GM21526 (cell line): ENCODE measurements at regions not wholly inside any gene's neighbourhood (a gene's known extent, or its start where the extent isn't known, plus 50 kb on each side); places are given as distances from the start of the nearest gene placed in this dataset.

Experiments
- ATAC-seq: cut with Tn5 transposase; IDR thresholded peaks from one replicate; pipeline ENCODE4 v1.9.1; 2021; ENCODE audit warnings: moderate library complexity; ENCODE audit not compliant: unreplicated experiment, low FRiP score

DNA sequence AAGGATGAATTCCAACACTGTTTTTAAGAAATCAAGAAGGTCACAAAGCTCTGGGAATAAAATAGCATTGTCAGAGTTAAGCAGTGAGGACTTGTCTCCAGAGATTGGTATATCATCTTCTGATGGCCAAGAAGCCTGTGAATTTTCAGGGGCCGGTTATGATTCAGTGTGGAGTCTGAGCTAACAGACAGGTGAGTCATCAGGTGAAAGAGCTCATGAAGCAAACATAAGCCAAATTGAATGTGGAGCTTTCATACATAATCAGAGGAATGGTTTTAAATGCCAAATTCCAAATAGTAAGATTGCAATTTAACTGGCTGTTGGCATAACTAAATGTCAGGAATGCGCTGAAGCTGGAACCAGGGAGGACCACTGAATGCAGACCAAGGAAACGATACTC lies 494.2 kb downstream of the MTRR start:
- no peak for ATAC-seq

DNA sequence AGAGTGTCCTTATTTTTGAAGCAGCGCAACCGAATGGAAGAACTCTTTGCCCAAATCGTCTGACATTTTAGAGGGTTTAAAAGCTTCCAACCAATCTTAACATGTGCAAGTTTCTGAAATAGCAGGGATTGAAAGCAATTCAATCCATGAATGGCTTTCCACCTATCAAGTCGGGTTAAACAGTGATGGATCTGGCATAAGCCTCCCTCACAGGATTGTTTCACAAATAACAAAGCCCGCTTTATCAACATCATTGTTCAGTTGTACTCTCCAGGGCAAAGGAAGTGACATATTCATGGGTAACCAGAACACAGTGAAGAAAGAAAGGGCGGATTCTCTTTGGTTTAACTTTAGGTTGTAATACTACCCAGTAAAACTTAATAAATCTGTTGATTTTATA lies 497.3 kb downstream of the MTRR start:
- no peak for ATAC-seq

DNA sequence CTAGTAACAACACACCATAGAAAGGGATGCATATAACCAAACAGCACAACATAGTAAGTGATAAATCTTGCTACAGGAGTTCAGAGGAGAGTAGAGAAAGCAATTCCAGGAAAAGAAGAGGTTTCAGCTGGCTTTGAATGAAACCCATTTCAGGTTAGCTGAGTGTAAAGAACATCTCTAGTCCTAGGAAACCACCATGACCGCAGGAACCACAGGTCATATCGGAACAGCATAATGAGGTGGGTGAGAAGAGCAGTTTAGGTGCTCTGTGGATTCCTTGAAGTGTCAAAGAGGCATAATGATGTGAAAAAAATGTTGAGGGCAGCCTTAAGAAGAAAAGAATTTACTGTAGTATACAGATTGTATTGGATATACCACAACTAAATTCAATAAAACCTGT lies 507.5 kb downstream of the MTRR start:
- ATAC-seq: no peak

DNA sequence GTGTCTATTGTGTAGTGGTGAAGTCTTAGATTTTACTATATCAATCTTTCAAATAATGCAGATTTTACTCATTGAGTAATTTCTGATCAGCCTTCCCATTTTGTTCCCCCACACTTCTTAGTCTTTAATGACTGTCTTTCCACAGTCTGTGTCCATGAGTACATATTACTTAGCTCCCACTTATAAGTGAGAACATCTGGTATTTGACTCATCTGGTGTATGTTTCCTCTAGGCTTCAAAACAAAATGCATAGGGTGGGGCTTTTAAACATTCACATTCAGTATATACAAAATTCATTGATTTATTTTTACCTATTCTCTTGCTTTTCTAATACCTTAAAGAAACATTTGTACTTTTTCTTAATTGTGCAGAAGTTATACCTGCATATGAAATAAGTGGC lies 513.0 kb downstream of the MTRR start:
- ATAC-seq: no peak

DNA sequence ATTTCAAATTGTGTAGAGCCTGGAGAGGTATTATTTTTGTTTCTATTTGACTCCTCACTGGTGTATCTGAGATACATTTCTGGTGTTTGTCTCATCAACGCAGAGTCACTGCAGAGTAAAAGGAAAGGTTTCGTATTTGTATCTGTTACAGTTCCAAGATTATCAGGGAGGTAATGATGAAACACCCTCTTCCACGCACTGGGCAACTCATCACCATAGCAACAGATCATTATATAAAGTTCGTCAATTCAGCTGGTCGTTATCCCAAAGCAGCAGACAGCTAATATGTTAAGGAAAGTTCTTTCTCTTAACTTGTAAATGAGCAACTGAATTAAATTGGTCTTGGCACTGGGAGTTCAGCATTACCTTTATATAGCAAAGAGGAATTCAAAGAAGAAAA lies 513.5 kb downstream of the MTRR start:
- ATAC-seq: no peak

DNA sequence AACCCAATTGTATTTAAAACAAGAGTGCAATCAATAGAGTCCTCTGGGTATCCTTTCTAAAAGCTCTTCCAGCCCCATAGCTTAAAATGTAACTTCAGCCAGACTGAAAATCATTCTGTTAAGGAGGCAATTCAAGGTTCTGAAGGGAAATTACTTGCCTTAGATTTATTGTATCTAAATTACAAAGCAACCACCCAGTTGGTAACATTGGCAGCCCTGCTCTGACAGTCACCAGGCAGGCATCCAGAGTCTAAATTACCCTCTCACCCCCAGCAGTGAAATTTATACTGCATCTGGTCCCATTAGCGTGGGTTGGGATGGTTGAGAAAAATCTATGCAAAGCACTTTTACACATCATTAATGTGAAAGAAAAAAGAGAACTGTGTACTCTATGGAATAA lies 514.7 kb downstream of the MTRR start:
- no peak for ATAC-seq

DNA sequence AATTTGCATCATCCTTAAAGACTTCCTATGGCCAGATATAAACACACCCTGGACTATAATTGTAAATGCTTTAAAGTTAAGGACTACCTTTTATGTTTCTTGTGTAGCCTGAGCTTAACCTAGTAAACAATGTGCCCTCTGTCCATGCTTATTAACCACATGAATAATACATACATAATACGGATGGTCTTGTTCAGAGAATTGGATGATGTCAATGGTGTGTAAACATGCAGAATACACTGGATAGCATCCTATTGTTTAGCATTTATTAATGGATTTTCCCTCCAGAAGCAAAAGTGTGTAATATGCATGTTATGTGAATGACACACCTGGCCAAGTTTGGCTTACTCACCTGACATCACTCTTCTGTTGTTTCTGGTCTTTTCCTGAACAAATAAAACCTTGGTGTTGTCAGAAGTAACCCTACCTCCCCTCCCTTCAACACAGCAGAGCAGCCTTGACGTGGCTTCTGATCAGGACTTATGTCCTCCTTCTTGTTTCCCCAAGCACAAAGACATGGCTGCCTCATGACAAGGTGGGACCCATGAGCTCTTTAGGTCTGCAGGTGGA lies 517.9 kb downstream of the MTRR start:
- no peak for ATAC-seq

DNA sequence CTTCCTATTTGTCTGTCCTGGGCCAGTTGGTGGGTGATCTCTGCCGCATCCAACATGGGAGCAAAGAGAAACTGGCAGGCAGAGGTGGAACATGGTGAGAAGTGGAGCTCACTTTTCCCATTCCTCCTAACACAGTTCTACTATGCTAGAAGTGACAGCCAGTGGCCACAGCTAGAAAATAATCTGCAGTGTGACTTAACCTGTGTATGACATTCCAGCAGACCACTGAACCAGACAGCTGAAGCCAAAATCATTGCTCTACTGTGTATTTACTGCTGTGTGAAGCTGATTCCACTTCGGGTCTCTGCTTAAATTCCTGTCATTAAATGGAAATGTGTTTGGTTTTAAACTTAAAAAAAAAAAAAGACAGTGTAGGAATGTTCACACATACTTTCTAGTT lies 523.0 kb downstream of the MTRR start:
- no peak for ATAC-seq

DNA sequence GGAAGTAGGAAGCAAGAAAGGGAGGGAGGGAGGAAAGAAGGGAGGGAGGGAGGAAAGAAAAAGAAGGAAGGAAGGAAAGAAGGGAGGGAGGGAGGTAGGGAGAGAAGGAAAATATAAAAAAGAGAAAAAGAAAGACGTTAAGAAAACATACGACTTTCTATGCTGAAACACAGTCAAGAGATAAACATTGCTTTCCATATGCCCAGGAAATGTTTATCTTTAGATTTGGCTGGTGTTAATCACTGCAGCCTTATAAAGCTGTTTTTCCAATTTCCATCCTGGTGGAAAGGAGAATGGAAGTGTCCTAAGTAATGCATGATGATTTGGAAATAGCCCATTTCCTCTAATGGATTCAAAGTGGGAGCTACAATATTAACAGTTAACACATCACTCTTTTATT lies 524.3 kb downstream of the MTRR start:
- ATAC-seq: no peak

DNA sequence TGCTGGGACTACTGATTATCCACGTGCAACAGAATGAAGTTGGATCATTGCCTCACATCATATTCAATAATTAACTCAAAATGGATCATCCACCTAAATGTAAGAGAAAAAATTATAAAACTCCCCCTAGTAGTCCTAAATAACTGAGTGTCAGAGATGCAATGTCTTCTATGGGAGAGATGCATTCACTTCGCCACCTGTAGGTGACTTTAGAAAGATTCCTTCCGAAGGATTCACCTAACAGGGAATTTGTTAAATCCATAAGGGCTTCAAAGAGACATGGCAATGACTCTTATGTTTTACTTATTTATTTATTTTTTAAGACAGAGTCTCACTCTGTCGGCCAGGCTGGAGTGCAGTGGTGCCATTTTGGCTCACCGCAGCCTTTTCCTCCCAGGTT lies 526.0 kb downstream of the MTRR start:
- no peak for ATAC-seq

DNA sequence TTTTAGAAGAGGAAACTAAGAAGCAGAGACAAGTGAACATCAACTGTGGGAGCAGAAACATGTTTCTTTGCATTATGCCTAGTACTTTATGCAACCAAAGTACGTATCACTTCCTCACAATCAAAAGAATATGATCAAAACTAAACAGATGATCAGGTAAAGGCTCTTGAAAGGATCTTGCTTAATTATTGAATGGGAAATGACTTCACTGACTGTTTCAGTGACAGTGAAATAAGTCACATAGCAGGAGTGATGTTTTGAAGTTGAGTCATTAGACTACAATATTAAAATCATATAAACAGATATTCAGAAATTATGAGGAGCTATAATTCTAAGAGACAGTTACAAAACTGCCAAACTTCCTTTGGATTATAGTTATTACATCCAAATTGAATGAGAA lies 527.3 kb downstream of the MTRR start:
- ATAC-seq: no peak

DNA sequence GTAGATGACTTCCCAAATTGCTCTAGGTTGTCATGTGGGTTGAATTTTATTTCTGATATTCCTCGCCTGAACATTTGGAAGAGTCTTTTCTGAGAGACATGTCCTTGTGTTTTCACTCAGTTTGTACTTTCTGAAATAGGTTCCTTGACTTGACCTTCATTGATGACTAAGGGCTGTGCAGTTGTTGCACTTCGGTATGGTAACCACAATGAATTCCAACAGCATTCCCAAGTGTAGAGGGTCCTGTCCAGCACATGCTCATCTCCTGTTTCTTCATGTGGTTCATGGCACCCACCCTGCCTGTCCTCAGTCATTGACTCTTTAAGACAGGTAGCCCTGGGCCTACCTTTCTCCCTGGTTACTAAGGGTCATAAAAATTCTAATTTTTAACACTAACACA lies 527.8 kb downstream of the MTRR start:
- ATAC-seq: no peak

DNA sequence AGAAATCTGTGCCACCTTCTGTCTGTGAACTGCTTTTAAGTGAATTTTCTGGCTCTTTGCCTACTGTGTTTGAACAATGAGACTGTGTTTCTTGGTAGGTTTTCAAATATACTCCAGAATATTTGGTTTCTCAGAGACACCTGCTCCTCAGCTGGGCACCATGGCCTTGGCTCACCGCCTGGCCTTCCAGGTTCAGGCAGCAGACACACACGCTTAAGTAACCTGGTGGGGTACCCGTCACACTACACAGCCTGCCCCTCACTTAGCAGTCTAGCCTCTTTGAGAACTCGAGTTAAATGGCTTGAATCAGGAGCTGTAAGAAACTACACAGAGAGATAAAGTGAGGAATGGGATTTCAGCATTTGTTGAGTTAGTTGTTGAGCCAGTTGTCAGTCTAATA lies 530.5 kb downstream of the MTRR start:
- no peak for ATAC-seq

DNA sequence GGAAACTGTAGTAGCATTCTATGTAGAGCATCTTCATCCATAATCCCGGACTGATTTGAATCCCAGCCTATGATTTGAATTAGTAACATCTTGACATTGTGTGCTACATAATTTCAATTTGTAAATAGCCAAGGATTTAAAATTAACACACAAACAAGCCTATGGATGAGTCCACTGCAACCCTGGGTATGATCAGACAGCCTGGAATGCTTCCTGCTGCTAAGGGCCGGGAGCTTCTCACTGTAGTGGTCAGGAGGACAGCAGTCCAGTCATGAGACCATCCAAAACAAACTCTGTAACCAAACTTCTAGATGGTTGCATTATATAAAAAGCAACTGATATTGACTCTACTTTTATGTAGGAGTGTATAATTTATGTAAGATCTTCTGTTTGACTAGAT lies 539.3 kb downstream of the MTRR start:
- no peak for ATAC-seq

DNA sequence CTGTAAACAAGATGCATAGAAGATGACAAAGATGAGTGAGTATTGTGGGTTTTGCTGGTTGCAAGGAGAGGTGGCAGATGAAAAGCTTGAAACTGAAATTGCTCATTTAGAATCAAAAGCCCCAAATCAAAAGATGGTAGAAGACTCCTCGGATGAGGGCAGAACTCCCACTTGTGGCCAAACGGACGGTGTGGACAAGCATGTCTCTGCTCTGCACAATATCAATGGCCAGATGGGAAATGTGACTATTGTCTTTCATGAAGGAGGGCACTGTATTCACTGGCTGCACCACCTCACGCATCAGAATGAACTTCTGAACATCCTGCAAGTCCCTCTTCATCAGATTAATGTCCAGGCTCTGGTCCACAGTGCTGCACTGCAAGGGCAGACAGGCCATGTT lies 541.7 kb downstream of the MTRR start:
- ATAC-seq: no peak

DNA sequence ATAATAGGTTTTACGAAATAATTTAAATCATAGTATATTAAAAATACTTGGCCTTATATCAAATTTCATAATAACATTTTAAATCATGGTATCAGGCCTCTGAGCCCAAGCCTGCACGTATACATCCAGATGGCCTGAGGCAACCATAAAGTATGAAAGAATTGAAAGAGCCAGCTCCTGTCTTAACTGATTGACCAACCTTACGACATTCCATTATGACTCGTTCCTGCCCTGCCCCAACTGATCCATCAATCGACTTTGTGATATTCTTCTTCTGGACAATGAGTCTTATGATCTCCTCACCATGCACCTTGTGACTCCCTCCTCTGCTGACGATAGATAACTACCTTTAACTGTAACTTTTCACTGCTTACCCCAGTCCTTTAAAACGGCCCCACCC lies 545.0 kb downstream of the MTRR start:
- no peak for ATAC-seq

DNA sequence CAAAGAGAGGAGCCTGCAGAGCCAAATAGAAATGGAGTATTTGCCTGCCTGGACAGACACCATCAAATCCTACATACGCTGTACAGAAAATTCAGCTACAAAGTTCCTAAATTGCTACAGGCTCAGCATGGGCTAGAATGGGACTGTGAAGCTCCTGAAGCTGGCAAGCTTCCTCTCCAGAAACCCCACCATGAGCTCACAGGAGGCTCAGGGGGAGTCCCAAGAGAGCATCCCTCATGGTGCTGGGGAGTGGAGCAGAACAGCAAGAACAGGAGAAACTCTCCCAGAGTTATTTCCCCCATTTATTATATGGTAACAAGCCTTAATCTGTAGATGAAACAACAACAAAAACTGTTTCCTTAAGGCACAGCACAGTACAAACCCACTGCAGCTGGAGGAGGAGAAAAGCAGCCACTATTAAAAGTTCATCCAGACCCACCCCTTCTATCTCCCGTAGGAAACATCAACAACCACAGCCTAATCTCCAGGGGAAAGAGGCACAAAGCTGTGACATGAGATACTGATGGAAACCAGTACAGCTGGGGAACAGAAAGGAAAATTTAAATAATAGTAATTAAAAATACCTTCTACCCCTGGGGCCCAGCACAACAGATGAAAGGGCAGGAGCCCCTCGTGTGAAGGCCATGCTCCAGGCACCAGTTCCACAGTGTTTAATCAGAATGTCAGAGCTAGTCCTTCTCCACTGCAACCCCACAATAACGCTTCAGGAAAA lies 548.5 kb downstream of the MTRR start:
- no peak for ATAC-seq

DNA sequence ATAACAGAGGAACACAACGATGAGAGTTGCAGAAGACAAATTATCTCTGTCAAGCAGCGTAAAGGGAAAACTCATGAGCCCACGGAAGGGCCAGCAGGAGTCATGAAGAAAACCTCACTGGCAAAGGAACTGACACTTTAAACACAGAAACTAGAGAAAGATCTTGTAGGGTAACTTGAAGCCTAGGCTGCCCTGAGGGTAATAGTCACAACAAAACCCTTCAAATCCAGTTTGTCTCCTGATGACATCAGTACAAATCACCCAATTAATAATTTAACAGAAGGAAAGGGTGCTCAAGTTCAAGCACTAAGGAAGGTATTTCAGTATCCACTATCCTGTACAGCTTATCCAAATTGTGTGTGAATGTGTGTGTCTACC lies 549.1 kb downstream of the MTRR start:
- ATAC-seq: no peak

DNA sequence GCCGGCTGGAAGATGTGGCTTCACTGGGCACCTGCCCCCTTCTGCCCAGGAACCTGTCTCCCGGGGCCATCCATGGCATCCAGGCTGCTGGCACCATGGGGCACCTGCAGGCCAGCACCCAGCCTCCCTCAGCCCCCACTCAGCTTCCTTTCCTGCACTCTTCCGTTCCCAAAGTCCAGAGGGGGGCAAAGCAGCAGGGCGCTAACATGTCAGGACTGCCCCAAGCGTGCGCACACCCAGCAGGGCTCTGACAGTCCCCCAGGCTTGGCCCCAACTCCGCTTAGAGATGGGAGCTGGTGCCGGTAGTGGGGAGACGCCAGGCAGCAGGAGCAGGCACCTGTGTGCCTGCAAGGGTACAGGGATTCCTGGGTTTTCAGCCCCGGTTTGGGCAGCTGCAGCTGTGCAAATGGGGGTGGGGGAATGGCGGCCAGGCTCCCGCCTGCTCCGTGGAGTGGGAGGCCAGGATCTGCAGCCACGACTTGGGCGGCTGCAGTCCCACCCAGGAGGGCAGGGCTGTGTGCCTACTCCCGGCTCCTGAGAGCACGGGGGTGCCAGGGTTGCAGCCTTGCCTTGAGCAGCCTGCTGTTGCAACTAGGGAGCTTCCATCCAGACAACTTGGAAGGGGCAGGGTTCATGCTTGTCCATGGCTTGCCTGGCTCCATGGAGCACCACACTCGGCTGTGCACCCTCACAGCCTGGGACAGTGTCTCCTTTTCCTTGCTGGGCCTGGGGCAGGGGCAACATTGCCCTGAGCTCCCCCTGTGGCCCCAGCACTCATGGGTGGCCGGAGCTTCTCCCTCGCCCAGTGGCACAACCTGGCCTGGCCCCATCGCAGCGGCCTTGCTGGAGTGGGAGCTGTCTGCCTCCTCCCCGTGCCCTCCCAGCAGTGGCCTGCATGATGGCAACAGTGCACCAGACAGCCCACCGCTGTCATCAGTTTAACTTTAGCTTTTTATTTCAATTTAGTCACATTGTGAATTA lies 561.1 kb downstream of the MTRR start:
- no peak for ATAC-seq

DNA sequence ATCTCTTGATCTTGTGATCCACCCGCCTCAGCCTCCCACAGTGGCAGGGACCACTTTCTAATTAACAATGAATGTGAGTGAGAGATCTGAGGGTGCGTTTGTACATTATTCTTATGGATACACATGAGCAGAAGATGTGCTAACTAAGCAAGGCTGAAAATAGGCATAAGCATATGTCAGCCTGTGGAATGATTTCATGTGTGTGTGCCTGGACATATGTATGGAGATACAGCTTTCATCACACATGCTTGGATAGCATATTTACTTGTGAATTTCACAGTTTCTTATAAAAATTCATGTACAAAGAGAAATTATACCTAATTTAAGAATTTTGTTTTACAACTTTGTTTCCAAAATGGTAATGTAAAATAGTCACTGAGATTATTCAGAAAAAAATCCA lies 565.6 kb downstream of the MTRR start:
- no peak for ATAC-seq

DNA sequence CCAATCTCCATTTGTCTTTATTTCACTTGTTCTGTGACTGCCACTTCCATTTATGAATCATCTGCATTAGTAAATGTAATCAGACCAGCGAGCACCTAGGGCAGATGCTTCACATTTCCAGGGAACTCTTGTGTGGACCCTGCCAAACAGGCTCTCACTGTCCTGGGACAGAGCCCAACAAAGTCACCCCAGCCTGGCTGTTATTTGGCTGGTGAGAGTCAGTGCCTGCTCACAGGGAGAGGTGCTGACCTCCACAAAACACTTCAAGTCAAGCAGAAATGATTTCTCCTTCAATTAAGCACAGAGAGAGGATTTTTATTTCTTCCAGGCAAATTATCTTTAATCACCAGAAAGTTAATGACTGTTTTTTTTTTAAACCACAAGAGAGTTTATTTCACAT lies 568.0 kb downstream of the MTRR start:
- ATAC-seq: no peak

DNA sequence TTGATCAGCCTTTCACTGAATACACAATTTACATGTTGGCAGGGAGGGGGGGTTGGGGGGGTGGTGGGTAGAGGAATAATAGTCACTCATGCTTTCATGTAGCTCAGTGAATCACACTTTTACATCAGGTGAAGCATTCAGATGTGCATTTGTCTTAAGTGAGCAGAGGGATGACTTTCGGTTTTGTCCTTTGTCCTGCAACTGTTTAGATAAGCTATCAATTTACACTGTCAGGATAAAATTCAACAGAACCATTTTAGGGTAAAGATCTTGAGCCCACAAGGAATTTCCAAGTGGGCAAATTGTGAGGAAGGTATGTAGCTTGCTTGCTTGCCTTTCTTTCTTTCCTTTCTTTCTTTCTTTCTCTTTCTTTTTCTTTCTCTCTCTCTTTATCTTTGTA lies 576.2 kb downstream of the MTRR start:
- no peak for ATAC-seq
